HG03354 (cell line): ENCODE measurements at regions not wholly inside any gene's neighbourhood (a gene's known extent, or its start where the extent isn't known, plus 50 kb on each side); places are given as distances from the start of the nearest gene placed in this dataset.
"Not testable (repeated sequence)": the region's sequence is repeated elsewhere in the genome, so short reads cannot be mapped to it uniquely, and the experiment has no call there.

Experiments
- ATAC-seq: cut with Tn5 transposase; IDR thresholded peaks from one replicate; pipeline ENCODE4 v1.9.1; 2021; ENCODE audit warnings: mild to moderate bottlenecking; ENCODE audit not compliant: unreplicated experiment, poor library complexity, severe bottlenecking

DNA sequence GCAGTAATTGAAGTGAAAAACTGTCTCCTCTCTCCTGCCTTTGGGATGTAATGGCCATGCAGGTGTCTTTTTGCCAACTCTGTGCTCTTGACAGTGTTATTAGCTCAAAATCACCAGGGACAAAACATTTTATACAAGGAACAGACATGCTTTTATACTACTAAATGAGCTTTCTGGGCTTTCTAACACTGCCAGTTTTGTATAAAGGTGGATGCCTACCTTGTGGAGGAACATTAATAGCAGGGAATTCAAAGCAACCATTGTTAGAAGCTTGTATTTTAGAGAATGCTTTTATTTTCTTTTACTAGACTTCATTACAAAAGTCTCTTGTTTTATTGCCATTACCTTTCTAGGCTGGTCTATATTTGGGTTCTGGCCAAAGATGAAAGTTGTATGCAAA, 54.7 kb upstream of the ARSJ start:
- ATAC-seq, result no peak

DNA sequence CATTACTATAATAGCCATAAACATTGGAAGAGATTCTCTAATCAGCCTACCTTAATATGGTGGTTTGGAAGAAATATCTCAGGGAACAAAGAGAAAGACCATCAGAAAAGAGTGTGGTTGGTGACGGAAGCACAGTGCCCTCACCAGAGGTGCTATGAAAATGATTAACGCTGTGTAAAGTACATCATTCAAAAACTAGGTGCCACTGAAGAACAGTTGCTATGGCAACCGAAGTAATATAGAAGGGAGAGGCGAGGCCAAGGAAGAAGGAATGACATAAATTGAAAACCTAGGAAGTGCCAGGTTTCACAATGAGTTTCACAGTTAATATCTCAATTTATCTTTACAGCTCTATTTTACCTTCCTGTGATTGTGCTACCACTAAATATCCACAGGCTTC, 57.0 kb upstream of the ARSJ start:
- no peak for ATAC-seq

DNA sequence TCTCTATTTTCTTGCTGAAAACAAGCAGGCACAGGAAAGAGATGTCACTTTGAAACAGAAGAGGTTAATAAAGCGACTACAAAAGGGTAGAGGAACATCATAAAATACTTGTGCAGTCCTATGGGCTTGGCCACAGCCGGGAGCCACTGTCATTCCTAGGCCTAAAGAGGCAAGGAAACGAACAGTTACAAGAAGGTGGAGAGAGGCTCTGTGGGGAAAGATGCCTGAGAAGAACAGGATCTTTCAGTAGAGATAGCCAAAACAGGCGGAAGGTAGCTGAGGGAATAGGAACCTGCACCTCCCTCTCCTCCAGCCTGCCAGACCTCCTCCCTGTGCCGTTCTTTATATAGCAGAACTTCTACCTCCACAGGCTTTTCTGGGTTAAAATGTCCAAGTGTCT, 57.4 kb upstream of the ARSJ start:
- no peak for ATAC-seq

DNA sequence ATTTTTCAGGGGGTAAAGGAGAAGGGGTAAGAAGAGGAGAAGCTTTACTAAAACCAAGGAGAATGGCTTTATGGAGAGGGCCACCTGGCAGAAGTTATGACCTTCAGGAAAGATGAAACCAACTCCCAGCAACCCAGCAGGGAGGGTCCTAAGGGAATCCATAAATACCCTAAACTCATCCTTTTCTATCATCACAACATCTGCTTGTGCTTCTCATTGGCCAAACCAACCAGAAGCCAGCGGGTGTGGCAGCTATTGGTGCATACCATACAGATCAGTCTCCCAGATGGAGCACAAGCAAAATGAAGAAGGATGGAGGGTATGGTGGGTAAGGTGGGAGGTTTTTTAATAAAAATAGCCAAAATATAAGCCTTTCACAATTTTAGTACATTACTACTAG, 58.5 kb upstream of the ARSJ start:
- no peak for ATAC-seq

DNA sequence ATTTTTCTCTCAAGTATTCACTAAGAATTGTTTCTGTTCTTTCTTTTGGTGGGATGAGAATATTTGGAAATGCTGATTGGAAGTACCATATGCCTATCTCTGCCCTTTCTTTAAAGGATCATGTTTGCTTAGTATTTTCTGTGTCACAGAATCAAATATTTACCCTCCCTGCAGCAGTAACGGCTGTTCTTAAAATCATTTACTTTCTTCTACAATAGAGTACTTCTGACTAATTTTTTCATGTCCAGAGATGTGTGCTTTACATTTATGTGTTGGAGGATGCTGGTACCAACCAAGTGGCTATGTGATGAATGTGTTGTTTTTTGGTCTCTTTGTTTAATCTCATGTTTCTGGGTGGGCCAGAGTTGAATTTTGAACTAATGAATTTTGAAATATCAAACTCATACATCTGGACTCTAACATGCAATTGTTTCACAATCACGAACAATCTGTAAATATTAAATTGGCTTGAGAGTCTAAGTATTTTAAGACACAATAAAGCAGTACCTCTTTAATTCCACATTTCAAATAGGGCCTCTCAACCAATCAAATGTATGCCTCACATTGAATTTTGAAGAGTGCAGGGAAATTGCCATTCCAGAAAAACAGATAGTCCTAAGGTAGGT, 59.4 kb upstream of the ARSJ start:
- no peak for ATAC-seq

DNA sequence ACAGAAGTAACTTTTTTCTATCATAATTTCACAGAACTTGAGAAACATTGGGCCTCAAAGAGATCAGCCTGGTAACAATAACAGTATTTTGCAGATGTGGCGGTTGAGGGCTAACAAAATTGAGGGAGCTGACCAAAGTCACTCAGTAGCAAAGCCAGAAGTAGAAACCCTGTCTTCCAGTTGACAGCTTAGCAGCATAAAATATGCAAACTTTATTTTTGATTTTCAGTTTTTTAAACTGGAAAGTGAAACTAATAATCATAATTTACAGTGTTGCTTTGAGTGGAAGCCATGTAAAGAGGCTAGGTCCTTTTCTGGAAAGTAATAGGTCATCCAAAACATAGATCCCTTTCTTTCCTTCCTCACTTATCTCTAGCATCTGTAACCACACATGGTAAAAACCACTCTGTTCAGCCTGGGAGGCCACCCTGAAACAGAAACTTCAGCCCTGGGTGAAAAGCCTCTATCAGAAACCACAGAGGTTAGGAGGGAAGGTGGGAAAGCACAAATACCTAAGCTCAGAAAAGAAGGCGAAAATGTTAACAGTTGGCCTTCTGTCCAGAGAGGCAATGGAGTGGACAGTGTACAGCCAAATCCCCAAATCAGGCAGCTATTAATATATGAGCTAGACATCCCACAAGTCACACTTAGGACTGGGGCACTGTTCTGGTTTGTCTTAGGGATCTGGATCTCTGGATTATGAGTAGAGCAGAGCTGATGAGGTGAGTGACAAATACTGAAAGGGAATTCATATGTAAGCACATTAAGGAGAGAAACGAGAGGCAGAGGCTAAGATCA, 61.1 kb upstream of the ARSJ start:
- peak; percentile 89 for ATAC-seq

DNA sequence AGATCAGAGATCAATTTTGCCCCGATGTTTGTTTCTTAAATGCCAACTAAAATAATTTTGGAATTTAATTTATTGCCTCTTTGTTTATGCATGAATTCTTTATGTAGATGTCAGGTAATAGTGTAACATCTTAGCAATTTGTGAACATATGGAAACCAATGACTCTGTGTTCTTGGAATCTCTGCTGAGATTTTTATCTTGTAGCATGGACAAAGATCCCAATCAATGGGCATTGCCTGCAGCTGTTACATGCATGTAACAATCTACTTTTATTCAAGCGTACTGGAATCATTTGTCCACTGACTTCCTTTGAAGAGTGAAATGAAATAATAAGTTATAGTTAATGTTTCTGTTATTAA, 61.6 kb upstream of the ARSJ start:
- ATAC-seq, result no peak

DNA sequence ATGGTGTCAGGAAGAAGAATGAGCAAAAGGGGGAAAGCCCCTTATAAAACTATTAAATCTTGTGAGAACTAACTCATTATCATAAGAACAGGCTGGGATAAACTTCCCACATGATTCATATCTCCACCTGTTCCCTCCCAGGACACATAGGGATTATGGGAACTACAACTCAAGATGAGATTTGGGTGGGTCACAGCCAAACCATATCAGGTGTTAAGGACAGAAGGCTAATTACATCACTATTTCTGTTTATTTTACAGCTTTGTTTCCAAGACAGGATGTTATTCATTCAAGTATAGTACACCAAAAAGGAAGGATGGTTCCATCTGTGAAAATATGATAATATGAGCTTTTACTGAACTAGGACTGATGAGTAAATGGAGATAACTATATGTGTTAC, 63.7 kb upstream of the ARSJ start:
- no peak for ATAC-seq

DNA sequence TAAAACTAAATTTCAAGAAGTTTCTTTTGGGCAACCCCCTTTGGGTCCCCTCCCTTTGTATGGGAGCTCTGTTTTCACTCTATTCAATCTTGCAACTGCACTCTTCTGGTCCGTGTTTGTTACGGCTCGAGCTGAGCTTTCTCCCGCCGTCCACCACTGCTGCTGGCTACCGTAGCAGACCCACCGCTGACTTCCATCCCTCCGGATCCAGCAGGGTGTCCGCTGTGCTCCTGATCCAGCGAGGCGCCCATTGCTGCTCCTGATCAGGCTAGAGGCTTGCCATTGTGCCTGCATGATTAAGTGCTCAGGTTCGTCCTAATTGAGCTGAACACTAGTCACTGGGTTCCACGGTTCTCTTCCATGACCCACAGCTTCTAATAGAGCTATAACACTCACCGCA, 64.9 kb upstream of the ARSJ start:
- ATAC-seq, result not testable (repeated sequence)

DNA sequence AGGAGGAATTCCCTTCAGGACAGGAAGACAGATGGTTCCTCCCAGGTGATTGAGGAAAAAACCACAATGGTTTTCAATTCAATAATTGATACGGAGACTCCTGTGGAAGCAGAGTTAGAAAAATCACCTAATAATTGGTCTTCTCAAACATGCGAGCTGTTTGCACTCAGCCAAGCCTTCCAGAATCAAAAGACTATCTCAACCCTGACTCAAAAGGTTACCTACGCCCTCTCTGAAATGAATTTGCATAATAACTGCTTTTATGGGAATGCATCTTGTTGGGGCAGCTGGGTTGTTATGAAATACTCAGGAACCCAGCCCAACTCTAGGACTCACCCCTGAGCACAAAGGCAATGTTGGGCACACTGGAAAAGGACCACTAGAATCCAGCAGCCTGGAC, 66.9 kb upstream of the ARSJ start:
- ATAC-seq, result no peak

DNA sequence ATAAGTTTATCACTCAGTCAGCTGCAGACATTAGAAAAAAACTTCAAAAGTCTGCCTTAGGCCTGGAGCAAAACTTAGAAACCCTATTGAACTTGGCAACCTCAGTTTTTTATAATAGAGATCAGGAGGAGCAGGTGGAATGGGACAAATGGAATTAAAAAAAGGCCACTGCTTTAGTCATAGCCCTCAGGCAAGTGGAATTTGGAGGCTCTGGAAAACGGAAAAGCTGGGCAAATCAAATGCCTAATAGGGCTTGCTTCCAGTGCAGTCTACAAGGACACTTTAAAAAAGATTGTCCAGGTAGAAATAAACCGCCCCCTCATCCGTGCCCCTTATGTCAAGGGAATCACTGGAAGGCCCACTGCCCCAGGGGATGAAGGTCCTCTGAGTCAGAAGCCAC, 68.7 kb upstream of the ARSJ start:
- ATAC-seq, result not testable (repeated sequence)

DNA sequence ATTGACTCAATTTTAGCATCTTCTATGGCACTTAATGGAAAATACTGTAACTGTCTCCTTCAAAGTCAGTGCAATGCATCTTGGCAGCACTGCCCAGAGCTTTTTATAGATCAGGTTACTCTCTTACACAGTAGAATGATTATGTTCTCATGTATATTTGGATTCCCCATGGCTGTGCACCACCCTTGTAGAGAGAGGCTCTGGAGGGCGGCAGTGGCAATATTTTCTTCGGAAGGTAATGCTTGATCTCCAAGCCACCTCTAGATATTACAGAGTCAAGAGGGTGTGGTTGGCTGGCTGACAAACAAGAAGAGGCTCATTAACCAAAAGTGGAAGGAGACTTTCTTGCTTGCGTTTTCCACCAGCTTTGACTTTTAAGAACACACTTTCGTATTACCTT, 72.8 kb upstream of the ARSJ start:
- no peak for ATAC-seq

DNA sequence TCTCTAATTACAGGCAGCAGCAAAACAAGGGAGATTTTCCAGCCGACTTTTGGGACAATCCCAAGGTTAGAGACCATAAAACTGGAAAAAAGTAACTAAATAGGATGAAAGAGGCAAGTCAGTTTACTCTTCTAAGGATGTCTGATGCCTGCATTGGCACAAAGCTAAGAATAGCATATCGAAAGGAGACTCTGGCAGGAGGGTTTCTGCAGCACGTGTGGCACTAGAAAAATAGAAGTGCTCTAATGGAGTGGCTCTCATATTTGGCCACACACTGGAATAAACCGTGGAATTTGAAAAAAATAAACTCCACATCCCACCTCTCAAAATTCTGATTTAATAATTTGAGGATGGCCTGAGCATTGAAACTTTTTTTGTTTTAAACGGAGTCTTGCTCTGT, 77.2 kb upstream of the ARSJ start:
- ATAC-seq, result no peak

DNA sequence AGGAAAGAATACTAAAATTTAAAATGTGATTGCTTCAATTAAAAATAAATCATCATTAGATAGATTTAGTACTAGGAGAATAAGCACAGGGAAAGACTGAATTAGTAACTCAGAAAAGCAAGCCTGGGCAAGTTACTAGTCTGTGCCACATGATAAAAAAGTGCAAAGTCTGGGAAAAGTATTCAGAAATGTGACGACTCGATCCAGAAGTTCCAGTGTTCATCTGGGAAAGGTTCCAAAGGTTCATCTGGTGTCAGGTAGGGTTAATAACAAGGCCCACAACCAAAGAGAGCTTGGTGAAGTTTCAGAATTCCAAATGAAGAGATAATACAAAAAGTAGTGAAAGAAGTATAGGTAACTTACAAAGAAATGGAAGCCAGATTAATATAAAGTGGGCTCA, 78.3 kb upstream of the ARSJ start:
- no peak for ATAC-seq

DNA sequence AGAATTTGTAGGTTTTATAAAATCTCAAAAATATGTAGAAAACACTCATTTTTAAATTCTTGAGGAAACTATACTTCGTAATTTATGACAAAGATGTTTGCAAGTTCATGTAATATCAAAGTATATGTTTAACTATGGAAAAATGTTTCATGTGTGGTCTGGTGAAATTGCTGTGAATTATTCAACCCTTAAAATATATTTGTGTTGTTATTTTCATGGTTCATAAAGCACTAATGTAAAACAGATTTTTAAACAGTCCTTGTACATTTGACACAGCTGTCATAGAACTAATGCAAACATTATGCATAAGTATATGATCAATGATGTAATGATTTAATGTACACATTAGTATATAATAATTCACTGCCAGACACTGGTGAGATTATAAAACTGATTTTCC, 83.1 kb upstream of the ARSJ start:
- ATAC-seq, result no peak

DNA sequence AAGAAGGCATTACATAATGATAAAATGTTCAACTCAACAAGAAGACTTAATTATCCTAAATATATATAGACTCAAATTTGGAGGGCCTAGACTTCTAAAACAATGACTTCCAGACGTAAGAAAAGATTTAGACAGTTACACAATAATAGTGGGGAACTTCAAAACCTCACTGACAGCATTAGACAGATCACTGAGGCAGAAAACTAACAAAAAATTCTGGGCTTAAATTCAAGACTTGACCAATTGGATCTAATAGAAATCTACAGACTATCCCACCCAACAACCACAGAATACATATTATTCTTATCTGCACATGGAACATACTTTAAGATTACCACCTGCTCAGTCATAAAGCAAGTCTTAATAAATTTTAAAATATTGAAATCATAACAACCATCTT, 93.3 kb upstream of the ARSJ start:
- no peak for ATAC-seq

DNA sequence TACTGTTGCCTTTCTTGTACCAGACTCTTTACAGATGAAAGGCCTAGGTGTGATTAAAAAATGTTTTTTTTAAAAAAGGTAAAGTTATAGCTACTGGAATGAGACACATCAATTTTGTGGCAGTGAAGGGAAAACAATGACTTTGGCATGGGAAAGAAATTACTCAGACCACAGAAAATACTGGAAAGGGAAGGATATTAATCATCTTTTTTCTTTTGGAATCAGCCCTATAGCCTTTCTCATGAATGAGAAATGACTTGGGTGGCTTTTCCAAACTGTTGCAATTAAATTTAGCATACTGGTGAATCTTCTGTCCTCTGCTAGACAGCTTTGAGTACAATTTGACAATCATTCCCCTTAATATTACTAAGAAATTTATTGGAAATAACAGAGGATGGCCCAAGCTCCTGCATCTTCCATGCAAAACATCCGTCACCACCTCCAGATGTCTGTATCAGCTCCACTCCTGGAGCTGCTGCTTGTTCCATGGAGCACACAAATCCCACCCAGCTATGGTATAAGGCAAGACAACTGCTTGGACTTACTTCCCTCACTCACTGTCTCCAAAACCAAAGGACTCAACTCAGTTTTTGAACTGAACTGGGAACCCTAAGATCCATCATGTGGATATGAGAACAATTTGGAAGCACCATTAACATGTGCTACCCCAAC, 97.6 kb upstream of the ARSJ start:
- no peak for ATAC-seq

DNA sequence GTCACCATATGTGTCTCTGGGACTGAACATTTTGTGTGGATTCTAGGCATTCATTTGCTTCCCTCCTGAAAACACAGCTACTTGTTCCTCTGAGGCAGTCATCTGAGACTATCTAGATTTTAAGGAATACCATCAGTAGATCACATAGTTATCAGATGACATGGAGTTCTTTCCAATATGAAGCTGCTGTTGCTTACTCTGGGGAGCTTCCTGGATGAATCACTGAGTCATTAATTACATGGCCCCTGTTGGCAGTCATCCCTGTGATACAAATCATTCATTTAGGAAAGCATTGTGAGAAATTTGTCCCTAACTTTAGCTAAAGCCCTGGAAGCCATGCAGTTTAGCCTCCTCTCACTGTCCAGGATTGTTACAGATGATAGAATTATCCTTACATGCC, 98.2 kb upstream of the ARSJ start:
- ATAC-seq, result no peak

DNA sequence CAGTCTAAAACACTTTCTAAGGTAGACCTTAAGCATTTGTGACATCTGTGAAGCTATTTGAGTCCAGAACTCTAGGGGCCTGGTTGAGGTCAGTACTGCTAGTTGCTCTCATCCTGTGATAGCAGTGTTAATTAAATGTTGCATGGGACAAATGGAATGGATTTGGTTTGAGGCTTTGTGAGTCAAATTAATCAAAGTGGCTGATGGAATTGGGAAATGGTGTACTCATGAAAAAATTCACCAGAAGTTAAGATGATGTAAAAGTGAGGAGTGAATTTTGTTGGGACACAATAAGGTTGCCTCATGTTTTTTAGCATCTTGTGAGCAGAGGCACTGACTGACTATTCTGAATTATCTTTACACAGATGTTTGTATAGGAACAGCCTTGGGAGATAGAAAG, 99.2 kb upstream of the ARSJ start:
- ATAC-seq, result no peak

DNA sequence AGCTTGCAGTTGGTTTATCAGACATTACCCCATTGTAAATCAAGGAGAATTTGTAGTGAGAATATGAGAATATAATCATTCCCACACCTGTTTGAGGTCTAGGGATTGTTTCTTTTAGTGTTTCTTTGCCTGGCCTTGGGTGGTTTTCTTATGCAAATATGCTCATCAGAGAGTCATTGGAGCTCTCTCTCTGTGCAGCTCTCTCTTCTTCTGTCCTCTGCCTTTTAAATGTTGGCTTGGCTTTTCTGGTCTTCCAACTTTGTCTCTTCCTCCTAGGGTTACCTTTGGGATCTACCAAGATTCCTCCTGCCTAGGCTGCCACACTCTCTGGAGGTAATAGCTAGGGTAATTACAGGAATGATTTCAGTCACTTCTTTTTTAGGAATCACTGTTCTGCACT, 102.3 kb upstream of the ARSJ start:
- ATAC-seq, result no peak

DNA sequence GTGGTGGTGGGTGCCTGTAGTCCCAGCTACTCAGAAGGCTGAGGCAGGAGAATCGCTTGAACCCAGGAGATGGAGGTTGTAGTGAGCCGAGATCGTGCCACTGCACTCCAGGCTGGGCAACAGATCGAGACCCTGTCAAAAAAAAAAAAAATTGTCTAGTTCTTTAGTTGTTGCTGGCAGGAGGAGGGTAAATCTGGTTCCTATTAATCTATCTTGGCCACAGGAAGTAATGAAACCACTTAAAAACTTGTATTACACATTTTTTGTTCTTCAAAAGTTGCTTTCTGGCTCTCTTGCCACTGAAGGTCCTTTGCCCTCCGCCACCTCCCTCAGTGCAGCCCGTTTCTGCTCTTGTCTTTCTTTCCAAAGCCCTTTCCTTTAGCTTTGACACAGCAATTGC, 102.9 kb upstream of the ARSJ start:
- ATAC-seq, result no peak
